Parathyroid adenoma (tissue), 2 donors: ENCODE measurements at regions not wholly inside any gene's neighbourhood (a gene's known extent, or its start where the extent isn't known, plus 50 kb on each side); places are given as distances from the start of the nearest gene placed in this dataset.

ENCODE experiments used
- H2AFZ ChIP-seq: fragments of 300-600 bp; sonication (generic); one replicate; pipeline ENCODE4 v1.7.0; 2017; ENCODE audit warnings: antibody characterized with exemption, mild to moderate bottlenecking
- H3K27ac ChIP-seq: fragments of 300-600 bp; sonication (generic); one replicate; pipeline ENCODE4 v1.7.0; 2017
- H3K27me3 ChIP-seq: fragments of 300-600 bp; sonication (generic); one replicate; pipeline ENCODE4 v1.7.0; 2017; ENCODE audit warnings: low read length; ENCODE audit not compliant: control insufficient read depth, insufficient read depth
- H3K36me3 ChIP-seq: fragments of 300-600 bp; sonication (generic); one replicate; pipeline ENCODE4 v1.7.0; 2017; ENCODE audit warnings: low read length; ENCODE audit not compliant: control insufficient read depth, insufficient read depth
- H3K4me1 ChIP-seq: fragments of 300-600 bp; sonication (generic); one replicate; pipeline ENCODE4 v1.7.0; 2017; ENCODE audit warnings: control low read depth
- H3K4me2 ChIP-seq: fragments of 300-600 bp; sonication (generic); one replicate; pipeline ENCODE4 v1.7.0; 2017; ENCODE audit warnings: low read length
- H3K4me3 ChIP-seq: fragments of 300-600 bp; sonication (generic); one replicate; pipeline ENCODE4 v1.7.0; 2017; ENCODE audit warnings: low read depth, low read length
- H3K79me2 ChIP-seq: fragments of 300-600 bp; sonication (generic); one replicate; pipeline ENCODE4 v1.7.0; 2017; ENCODE audit warnings: control low read depth
- H3K9ac ChIP-seq: fragments of 300-600 bp; sonication (generic); one replicate; pipeline ENCODE4 v1.7.0; 2017; ENCODE audit warnings: mild to moderate bottlenecking
- H3K9me3 ChIP-seq: fragments of 300-600 bp; sonication (generic); one replicate; pipeline ENCODE4 v1.7.0; 2017; ENCODE audit warnings: low read length; ENCODE audit not compliant: control insufficient read depth
- CTCF ChIP-seq: fragments of 300-600 bp; sonication (generic); IDR thresholded peaks from one replicate; pipeline ENCODE4 v1.7.0; 2017; ENCODE audit warnings: antibody characterized with exemption, mild to moderate bottlenecking
- donor health status: primary hyperparathyroidism.

GRCh38 chr9:107635101-107635802 lies 145.7 kb upstream of the KLF4 start:
- no peak overlapping the region for H3K4me2 ChIP-seq
- H2AFZ ChIP-seq = no peak overlapping the region
- no peaks in the 10 kb centered on the region for H3K36me3 ChIP-seq
- no peaks in the 10 kb centered on the region for H3K4me1 ChIP-seq
- no peak for TF ChIP-seq CTCF
- no peaks in the 10 kb centered on the region for H3K9me3 ChIP-seq
- no peak overlapping the region for H3K9ac ChIP-seq
- no peaks in the 10 kb centered on the region for H3K27me3 ChIP-seq
- H3K27ac ChIP-seq = no peak overlapping the region
- H3K79me2 ChIP-seq = no peaks in the 10 kb centered on the region
- H3K4me3 ChIP-seq = no peak overlapping the region

- Histone ChIP-seq H3K79me2 (no peaks in the 10 kb centered on the region), H3K4me1 (no peaks in the 10 kb centered on the region), H3K9ac (no peak overlapping the region), H3K27ac (no peak overlapping the region), H3K4me2 (no peak overlapping the region), H2AFZ (no peak overlapping the region), H3K4me3 (no peak overlapping the region), H3K9me3 (no peaks in the 10 kb centered on the region), H3K27me3 (no peaks in the 10 kb centered on the region), H3K36me3 (no peaks in the 10 kb centered on the region)
- no peak for TF ChIP-seq CTCF
Observed at GRCh38 chr9:107633406-107633805, 143.8 kb upstream of the KLF4 start.

- Histone ChIP-seq H3K9ac (no peak overlapping the region), H3K27ac (no peak overlapping the region), H3K4me2 (no peak overlapping the region), H3K79me2 (no peaks in the 10 kb centered on the region), H3K36me3 (no peaks in the 10 kb centered on the region), H3K9me3 (no peaks in the 10 kb centered on the region), H3K4me3 (no peak overlapping the region), H3K27me3 (no peaks in the 10 kb centered on the region), H3K4me1 (no peaks in the 10 kb centered on the region), H2AFZ (no peak overlapping the region)
- TF ChIP-seq CTCF = no peak
Observed at GRCh38 chr9:107632661-107633060, 143.1 kb upstream of the KLF4 start.

GRCh38 chr9:107632216-107632615 lies 142.6 kb upstream of the KLF4 start:
- Histone ChIP-seq H3K9ac (no peak overlapping the region), H3K9me3 (no peaks in the 10 kb centered on the region), H3K4me3 (no peak overlapping the region), H3K27ac (no peak overlapping the region), H3K4me2 (no peak overlapping the region), H3K79me2 (no peaks in the 10 kb centered on the region), H2AFZ (no peak overlapping the region), H3K4me1 (no peaks in the 10 kb centered on the region), H3K36me3 (no peaks in the 10 kb centered on the region), H3K27me3 (no peaks in the 10 kb centered on the region)
- no peak for TF ChIP-seq CTCF

- H2AFZ ChIP-seq = no peak overlapping the region
- H3K4me1 ChIP-seq = no peaks in the 10 kb centered on the region
- TF ChIP-seq CTCF = no peak
- H3K36me3 ChIP-seq = no peaks in the 10 kb centered on the region
- H3K27me3 ChIP-seq = no peaks in the 10 kb centered on the region
- no peak overlapping the region for H3K4me3 ChIP-seq
- H3K79me2 ChIP-seq = no peaks in the 10 kb centered on the region
- H3K4me2 ChIP-seq = no peak overlapping the region
- no peak overlapping the region for H3K9ac ChIP-seq
- H3K9me3 ChIP-seq = no peaks in the 10 kb centered on the region
- no peak overlapping the region for H3K27ac ChIP-seq
Observed at GRCh38 chr9:107631788-107632187, 142.2 kb upstream of the KLF4 start.
